HG03442 (cell line): ENCODE measurements at regions not wholly inside any gene's neighbourhood (a gene's known extent, or its start where the extent isn't known, plus 50 kb on each side); places are given as distances from the start of the nearest gene placed in this dataset.

ENCODE experiments used
- ATAC-seq: cut with Tn5 transposase; IDR thresholded peaks from one replicate; pipeline ENCODE4 v1.9.1; 2021; ENCODE audit warnings: mild to moderate bottlenecking, moderate library complexity; ENCODE audit not compliant: unreplicated experiment

DNA sequence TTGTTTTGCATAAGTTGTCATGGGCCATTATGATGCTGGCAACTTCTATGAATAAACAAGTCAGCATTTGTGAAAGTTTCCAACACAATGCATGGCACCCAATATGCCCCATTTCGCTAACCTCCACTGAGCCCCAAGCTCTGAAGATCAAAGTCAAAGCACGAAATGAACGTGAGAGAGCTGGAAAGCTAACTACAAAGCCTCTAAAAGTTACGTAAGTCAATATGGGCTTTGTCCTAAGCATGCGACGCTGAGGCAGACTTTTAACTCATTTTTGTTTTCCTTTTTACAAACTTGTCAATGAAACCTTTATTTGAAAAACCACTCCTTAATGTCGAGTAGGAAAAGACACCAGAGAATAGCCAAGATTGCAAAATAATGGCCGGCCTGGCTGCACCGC, 131.6 kb upstream of the NUDT7 start:
- ATAC-seq = no peak

GRCh38 chr16:77591347-77591746, 131.0 kb upstream of the NUDT7 start:
- no peak for ATAC-seq

DNA sequence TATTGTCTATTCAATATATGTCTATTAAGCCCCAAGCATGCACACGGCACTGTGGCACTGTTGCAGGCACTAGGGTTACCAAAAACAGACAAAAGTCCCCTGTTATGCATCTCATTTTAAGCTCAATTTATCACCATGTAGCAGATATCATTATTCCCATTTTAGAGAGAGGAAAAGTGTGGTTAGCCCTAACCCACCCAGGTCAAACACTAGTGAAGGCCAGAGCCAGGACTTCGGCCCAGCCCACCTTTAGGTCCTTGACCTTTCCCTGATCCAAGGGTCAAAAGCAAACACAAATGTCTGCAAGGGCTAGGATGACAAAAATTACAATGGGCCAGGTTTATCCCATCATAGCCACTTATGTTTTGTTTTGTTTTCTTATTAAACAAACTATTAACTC, 130.3 kb upstream of the NUDT7 start:
- no peak for ATAC-seq

GRCh38 chr16:77594057-77594456, 128.3 kb upstream of the NUDT7 start:
- no peak for ATAC-seq

DNA sequence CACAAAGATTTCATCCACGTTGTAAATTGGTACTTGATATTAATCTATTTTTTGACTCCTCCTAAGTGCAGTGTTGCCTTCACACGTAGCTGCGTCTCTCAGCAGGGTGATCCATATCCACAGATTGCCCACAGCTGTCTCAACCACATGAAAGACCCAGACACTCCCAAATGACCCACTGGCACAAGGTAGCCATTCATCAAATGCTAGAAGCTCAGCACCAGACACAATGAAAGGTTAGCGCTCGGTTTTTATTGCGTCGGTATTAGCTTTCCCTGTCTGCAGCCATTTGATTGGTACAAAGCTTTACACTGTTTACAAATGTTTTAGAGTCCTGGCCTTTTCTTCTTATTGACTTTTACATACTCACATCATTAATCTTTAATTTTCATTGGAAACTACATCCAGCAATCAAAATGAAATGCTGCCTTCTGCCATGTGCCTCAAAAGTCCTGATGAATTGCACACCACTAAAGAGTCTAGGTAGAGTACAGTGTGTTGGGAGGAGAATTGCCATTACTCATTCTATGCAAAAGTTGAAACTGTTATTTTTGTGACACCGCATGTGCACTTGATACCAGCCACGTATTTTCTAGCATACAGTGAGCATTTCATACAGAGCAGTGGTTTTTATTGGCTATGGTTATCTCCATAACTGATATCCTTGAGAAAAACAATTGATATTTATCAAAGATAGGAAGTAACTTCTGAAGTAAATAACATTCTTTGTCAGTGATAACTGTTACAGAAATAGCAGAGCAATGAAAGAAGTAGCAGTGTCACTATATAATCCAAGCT, 127.3 kb upstream of the NUDT7 start:
- ATAC-seq = no peak

DNA sequence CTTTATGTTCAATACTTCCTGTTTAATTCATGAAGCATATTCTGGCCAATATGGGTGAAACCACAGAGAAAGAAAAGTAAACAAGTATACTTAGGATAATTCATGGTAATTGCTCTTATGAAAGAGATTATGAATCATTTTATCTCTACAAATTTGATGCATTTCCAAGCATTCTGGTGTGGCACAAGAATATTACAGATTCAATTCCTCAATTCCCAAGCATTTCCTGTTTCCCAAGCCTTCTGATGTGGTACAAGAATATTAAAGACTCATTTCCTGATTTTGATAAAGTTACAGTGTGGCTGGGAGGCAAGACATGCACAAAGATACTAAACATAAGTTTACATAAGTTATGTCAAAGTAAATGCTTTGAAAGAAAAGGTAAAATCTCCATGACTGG, 126.1 kb upstream of the NUDT7 start:
- no peak for ATAC-seq

GRCh38 chr16:77599793-77600415, 122.4 kb upstream of the NUDT7 start:
- ATAC-seq = no peak

GRCh38 chr16:77600555-77600954, 121.8 kb upstream of the NUDT7 start:
- ATAC-seq = no peak

DNA sequence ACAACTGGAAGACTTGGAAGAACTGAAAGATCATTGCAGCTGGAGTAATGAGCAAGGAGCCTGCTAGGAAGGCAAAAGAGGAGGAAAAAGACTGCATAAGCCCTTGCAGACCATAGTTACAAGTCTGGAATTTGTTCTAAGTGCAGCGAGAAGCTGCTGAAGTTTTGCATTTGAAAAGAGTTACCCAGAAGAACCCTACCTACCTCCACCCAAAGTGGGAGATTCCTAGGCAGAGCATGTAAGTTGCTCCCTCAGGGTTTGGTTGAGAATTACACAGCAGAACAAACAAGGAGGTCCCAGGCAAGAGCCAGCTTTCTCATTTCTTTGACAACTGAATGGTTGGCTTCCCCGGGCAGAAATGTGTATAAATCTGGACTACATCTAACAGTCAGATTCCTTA, 118.7 kb upstream of the NUDT7 start:
- no peak for ATAC-seq

DNA sequence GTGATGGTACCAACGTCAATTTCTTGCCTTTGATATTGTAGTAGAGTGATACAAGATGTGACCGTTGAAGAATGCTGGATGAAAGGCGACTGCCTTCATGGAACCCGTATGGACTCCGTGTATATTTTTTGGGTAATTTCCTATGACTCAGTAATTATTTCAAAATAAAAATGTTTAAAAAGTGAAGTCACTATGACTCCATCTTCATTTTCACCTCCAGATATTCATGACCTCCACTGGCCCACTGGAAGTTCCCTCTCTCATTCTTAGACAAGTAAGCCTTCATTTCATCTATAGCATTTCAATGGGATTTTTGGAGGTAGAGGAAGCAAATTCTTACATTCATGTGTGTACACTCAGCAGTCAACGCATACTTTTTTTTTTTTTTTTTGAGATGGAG, 111.8 kb upstream of the NUDT7 start:
- no peak for ATAC-seq

GRCh38 chr16:77611386-77611785, 110.9 kb upstream of the NUDT7 start:
- no peak for ATAC-seq

DNA sequence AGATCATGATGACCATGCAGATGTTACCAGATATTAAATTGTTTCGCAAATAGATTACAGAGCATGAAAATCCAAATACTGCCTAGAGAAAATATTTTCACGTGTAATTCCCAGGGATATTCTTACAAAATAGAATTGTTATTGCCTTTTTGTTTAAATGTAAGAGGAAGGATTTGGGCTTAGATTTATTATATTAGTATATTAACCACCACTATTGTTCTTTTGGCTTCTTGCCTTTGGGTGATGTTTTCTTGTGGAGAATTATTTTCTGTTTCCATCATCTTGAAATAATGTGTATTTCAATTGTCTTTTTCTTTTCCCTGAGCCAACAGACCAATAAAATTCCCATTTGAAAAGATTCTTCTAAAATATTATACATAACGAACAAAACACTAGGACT, 109.7 kb upstream of the NUDT7 start:
- ATAC-seq = no peak

DNA sequence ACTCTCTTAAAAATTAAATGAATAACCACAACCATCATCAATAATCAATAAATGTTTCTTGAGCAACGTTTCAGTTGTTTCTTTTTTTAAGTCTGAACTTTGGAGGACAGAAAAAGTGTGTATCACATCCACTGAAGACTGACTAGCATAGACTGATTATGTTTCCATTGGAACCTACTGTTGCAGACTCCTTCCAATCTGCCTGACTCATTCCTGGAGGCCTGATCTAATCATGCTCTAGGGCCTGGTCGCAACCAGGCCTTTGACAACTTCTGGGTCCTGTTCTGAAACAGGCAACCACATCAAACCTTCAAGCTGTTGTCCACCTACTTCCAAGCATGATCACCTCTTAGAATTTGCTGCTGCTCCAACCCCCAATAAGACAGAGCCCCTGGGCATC, 109.2 kb upstream of the NUDT7 start:
- no peak for ATAC-seq

DNA sequence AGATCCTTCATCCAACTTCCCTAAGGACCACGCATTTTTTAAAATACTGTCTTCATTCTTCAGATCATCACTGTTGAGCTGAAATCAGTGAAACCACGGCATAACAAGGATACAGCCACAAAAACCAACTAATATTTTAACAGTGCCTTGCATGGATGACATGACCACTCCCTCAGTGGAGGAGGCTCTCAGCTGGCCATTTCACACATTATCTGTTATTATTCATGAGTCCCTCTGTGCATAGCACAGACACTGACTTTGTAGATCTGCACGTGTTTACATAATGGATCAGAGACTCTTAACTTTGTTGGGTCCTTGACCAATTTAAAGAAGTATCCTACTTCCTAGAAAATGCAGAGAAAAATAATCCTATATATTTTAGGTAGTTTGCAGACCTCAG, 104.8 kb upstream of the NUDT7 start:
- ATAC-seq = no peak

- ATAC-seq = no peak
Measured at GRCh38 chr16:77617996-77618395, 104.3 kb upstream of the NUDT7 start.

DNA sequence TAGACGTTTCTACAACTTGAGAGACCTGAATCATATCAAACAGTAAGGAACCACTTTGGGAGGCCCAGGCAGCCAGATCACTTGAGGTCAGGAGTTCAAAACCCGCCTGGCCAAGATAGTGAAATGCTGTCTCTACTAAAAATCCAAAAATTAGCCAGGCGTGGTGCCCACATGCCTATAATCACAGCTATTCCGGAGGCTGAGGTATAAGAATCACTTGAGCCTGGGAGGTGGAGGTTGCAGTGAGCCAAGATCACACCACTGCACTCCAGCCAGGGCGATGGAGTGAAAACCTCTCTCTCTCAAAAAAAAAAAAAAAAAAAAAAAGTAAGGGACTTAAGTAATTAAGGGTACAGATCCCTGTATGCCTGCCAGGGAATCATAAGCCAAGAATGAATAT, 103.4 kb upstream of the NUDT7 start:
- ATAC-seq = no peak

- ATAC-seq = no peak
Measured at GRCh38 chr16:77624085-77624484, 98.2 kb upstream of the NUDT7 start.

- ATAC-seq = no peak
Measured at GRCh38 chr16:77636615-77637014, 85.7 kb upstream of the NUDT7 start.

DNA sequence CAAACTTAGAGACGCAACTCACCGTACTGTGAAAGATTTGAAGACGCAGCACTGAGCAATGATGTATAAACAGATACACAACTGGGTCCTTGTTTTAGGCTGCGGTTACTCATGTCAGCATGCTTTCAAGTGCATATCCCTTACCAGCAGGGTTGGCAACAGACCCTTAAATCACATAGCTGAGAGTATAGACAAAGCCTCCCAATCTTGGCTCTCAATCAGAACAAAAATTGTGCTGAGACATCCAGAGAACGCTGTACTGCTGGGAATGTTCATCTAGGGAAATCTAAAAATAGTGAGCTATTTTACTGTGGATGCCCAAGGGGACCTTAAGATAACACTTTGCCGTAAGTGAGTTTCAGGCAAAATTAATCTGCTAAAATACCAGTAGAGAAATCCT, 84.4 kb upstream of the NUDT7 start:
- ATAC-seq = no peak

DNA sequence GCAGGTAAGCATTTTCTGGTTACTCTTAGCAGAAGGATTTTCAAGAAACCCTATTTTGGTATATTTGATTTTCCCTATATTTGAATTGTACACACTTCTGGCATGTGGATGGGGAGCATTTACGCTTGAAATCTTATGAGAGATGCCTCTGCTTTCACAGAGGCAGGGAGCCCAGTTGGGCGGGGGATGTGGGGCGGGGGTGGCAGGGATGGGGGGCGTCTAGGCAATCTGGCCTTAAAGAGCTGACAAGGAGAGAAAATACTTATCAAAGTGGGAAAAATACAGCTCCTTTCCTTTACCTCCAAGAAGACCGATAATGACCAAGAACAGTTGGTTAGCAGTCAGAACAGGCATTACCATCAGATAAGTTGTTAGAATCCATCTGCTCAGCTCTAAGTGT, 79.1 kb upstream of the NUDT7 start:
- ATAC-seq = no peak

DNA sequence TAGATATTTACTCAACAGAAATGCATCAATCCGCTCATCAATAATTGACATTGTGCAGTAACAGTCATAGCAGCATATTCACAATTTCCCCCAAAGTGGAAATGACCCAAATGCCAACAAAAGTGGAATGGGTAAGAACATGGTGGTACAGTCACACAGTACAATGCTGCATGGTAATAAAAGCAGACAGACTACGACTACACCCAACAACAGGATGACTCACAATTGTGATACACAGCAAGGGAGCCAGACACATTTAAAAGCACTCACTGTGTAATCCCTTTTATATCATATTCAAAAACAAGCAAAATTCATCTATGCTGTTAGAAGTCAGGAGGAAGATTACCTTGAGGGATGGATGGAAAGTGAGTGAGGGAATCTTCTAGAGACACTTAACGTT, 76.5 kb upstream of the NUDT7 start:
- ATAC-seq = no peak

GRCh38 chr16:77647726-77648125, 74.6 kb upstream of the NUDT7 start:
- ATAC-seq = no peak

GRCh38 chr16:77650761-77651160, 71.6 kb upstream of the NUDT7 start:
- no peak for ATAC-seq
